Small intestine (tissue), 7 donors: ENCODE measurements at regions not wholly inside any gene's neighbourhood (a gene's known extent, or its start where the extent isn't known, plus 50 kb on each side); places are given as distances from the start of the nearest gene placed in this dataset.
A peak's percentile ranks its signal among the peaks of the same experiment; 100 is the strongest.
"Not testable (repeated sequence)": the region's sequence is repeated elsewhere in the genome, so short reads cannot be mapped to it uniquely, and the experiment has no call there.

Experiments used
- DNase-seq, 2 donors: peaks; one replicate each; pipeline versions ENCODE4 v3.0.0 to v3.0.0-alpha.2; 2013
- FAIRE-seq: peaks from 2 replicates; lab custom pipeline; 2012; peaks lifted over from hg19 to GRCh38; lab: Jason Lieb, UNC
- H3K27ac ChIP-seq, 3 donors: one replicate each; pipeline ENCODE4 v1.5.1; 2013; ENCODE audit warnings: low read length in 2 of 3, mild to moderate bottlenecking in 2 of 3, control low read depth in 1 of 3, inconsistent platforms in 1 of 3, low read depth in 1 of 3, moderate library complexity in 1 of 3
- H3K27me3 ChIP-seq, 3 donors: one replicate each; pipeline ENCODE4 v1.6.1; 2013; ENCODE audit warnings: low read length in 3 of 3, inconsistent platforms in 1 of 3; ENCODE audit not compliant: control insufficient read depth in 3 of 3, insufficient read depth in 3 of 3
- H3K36me3 ChIP-seq, 3 donors: one replicate each; pipeline ENCODE4 v1.6.1; 2013; ENCODE audit warnings: low read length in 3 of 3, inconsistent platforms in 1 of 3, low read depth in 1 of 3, mild to moderate bottlenecking in 1 of 3, moderate library complexity in 1 of 3; ENCODE audit not compliant: control insufficient read depth in 3 of 3, insufficient read depth in 2 of 3
- H3K4me1 ChIP-seq, 3 donors: one replicate each; pipeline ENCODE4 v1.6.1; 2013; ENCODE audit warnings: low read length in 2 of 3, inconsistent platforms in 1 of 3, low read depth in 1 of 3, mild to moderate bottlenecking in 1 of 3, moderate library complexity in 1 of 3; ENCODE audit not compliant: control insufficient read depth in 3 of 3, insufficient read depth in 2 of 3
- H3K4me3 ChIP-seq, 3 donors: one replicate each; pipeline ENCODE4 v1.5.1; 2013; ENCODE audit warnings: low read length in 3 of 3, control low read depth in 1 of 3, inconsistent platforms in 1 of 3, low read depth in 1 of 3, mild to moderate bottlenecking in 1 of 3, moderate library complexity in 1 of 3
- H3K9me3 ChIP-seq, 2 donors: one replicate each; pipeline ENCODE4 v1.6.1; 2013; ENCODE audit warnings: low read depth in 1 of 2, low read length in 1 of 2; ENCODE audit not compliant: control insufficient read depth in 2 of 2, insufficient read depth in 1 of 2
- WGBS, 3 donors: extraction: QIAGEN DNeasy Blood & Tissue Kit; methylation state at CpG; one replicate each; pipeline ENCODE4 v1.1.7; 2013; 5-methylcytosine and 5-hydroxymethylcytosine counted together
- donor health status: healthy with polysubstance abuse.
- donor health status: control.
- donor health status: control.
- donor health status: Bipolar disorder and iron deficiency.
- donor health status: healthy.

DNA sequence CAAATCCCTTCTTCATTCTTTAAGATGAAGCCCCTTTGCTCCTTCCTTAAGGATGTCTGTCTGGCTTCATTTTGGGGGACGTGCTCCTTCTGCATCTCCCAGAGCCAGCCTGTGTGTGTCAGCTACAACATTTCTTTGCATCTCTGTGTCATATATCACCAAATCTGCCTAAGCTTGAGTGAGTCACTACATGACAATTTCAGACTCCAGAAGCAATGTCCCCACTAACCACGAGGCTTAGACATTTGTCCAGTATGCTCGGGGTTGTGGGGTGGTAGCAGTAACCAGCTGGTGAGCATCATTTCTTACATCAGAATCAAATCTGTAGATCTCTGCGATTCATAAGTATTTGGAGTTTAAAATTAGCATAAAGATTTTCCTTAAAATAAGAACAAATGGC, 54.1 kb upstream of the USP14 start:
- not testable (repeated sequence) for H3K27me3 ChIP-seq, FAIRE-seq, H3K4me3 ChIP-seq, H3K36me3 ChIP-seq, H3K4me1 ChIP-seq, H3K27ac ChIP-seq, H3K9me3 ChIP-seq, DNase-seq
- 60 to 68% (median 61%) methylated on average over 3 of the region's 4 CpGs for whole genome bisulfite sequencing, 3 donors

DNA sequence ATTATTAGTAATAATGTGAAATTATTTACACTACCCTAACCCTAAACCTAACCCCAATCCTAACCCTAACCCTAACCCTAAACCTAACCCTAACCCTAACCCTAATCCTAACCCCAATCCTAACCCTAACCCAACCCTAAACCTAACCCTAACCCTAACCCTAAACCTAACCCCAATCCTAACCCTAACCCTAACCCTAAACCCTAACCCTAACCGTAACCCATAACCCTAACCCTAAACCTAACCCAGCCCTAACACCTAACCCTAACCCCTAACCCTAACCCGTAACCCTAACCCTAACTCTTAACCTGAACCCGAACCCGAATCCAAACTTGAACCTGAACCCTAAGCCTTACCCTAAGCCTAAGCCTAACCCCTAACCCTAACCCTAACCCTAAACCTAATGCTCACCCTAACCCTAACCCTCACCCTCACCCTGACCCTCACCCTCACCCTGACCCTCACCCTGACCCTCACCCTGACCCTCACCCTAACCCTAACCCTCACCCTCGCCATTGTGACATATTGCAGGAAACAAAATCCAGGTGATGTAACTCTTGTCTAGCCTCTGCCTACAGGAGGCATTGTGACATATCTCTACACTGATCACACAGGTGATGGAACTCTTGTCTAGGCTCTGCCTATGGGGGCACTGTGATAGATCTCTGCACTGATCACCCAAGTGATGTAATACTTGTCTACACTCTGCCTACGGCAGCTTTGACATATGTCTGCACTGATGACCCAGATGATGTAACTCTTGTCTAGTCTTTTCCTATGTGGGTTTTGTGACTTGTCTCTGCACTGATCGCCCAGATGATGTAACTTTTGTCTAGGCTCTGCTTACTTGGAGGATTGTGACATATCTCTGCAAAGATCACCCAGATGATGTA, 53.0 kb upstream of the USP14 start:
- FAIRE-seq, DNase-seq, H3K4me3 ChIP-seq, H3K4me1 ChIP-seq, H3K9me3 ChIP-seq, H3K27me3 ChIP-seq, H3K36me3 ChIP-seq, H3K27ac ChIP-seq: not testable (repeated sequence)
- 78 to 84% (median 82%) methylated on average over 7 of the region's 7 CpGs for WGBS, 3 donors

DNA sequence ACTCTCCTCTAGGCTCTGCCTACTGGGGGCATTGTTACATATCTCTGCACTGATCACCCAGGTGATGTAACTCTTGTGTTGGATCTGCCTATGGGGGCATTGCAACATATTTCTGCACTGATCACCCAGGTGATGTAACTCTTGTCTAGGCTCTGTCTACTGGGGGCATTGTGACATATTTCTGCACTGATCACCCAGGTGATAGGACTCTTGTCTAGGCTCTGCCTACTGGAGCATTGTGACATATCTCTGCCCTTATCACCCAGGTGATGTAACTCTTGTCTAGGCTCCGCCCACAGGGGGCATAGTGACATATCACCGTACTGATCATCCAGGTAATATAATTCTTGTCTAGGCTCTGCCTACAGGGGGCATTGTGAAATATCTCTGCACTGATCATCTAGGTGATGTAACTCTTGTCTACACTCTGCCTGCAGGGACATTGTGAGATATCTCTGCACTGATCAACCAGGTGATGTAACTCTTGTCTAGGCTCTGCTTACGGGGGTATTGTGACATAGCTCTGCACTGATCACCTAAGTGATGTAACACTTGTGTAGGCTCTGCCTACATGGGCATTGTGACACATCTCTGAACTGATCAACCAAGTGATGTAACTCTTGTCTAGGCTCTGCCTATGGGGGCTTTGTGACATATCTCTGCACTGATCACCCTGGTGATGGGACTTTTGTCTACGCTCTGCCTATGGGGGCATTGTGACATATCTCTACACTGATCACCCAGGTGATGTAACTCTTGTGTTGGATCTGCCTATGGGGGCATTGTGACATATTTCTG, 52.1 kb upstream of the USP14 start:
- not testable (repeated sequence) for H3K27me3 ChIP-seq, H3K4me1 ChIP-seq, FAIRE-seq, H3K9me3 ChIP-seq, H3K36me3 ChIP-seq, H3K4me3 ChIP-seq, DNase-seq, H3K27ac ChIP-seq
- 48 to 68% (median 66%) methylated on average over 4 of the region's 4 CpGs for WGBS, 3 donors

DNA sequence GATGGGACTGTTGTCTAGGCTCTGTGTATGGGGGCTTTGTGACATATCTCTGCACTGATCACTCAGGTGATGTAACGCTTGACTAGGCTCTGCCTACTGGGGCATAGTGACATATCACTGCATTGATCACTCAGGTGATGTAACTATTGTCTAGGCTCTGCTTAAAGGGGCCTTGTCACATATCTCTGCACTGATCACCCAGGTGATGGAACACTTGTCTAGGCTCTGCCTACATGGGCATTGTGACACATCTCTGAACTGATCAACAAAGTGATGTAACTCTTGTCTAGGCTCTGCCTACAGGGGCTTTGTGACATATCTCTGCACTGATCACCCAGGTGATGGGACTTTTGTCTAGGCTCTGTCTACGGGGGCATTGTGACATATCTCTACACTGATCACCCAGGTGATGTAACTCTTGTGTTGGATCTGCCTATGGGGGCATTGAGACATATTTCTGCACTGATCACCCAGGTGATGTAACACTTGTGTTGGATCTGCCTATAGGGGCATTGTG, 51.4 kb upstream of the USP14 start:
- H3K36me3 ChIP-seq, H3K27ac ChIP-seq, H3K9me3 ChIP-seq, FAIRE-seq, H3K4me3 ChIP-seq, H3K4me1 ChIP-seq, H3K27me3 ChIP-seq: not testable (repeated sequence)
- WGBS, 3 donors: 45 to 64% (median 51%) methylated on average over 2 of the region's 2 CpGs
- DNase-seq: peak in 1 of 2 donors; percentile 5

DNA sequence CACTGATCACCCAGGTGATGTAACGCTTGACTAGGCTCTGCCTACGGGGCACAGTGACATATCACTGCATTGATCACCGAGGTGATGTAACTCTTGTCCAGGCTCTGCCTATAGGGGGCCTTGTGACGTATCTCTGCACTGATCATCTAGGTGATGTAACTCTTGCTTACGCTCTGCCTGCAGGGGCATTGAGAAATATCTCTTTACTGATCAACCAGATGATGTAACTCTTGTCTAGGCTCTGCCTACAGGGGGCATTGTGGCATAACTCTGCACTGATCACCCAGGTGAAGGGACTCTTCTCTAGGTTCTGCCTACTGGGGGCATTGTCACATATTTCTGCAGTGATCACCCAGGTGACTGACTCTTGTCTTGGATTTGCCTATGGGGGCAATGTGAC, 50.9 kb upstream of the USP14 start:
- 52 to 71% (median 56%) methylated on average over 5 of the region's 5 CpGs for WGBS, 3 donors
- H3K4me1 ChIP-seq, DNase-seq, H3K9me3 ChIP-seq, H3K4me3 ChIP-seq, H3K36me3 ChIP-seq, FAIRE-seq, H3K27me3 ChIP-seq, H3K27ac ChIP-seq: not testable (repeated sequence)

DNA sequence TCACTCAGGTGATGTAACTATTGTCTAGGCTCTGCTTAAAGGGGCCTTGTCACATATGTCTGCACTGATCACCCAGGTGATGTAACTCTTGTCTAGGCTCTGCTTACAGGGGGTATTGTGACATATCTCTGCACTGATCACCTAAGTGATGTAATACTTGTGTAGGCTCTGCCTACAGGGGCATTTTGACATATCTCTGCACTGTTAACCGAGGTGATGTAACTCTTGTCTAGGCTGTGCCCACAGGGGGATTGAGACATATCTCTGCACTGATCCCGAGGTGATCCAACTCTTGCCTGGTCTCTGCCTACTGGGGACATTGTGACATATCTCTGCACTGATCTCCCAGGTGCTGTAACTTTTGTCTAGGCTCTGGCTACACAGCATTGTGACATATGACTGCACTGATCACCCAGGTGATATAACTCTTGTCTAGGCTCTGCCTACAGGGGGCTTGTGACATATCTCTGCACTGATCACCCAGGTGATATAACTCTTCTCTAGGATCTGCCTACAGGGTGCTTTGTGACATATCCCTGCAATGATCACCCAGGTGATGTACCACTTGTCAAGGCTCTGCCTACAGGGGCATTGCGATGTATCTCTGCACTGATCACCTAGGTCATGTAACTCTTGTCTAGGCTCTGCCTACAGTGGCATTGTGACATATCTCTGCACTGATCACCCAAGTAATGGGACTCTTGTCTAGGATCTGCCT, 50.3 kb upstream of the USP14 start:
- not testable (repeated sequence) for DNase-seq, H3K4me1 ChIP-seq, H3K9me3 ChIP-seq, H3K27ac ChIP-seq, FAIRE-seq, H3K27me3 ChIP-seq, H3K36me3 ChIP-seq, H3K4me3 ChIP-seq
- WGBS, 3 donors: 44 to 50% (median 47%) methylated on average over 1 of the region's 3 CpGs
